ENCODE measurements at regions not wholly inside any gene's neighbourhood (a gene's known extent, or its start where the extent isn't known, plus 50 kb on each side); places are given as distances from the start of the nearest gene placed in this dataset.

GRCh38 chr6:133761706-133762105 is 127.2 kb upstream of the TCF21 start:
- TF ChIP-seq CTCF (conservative IDR thresholded peaks at IDR 0.05): no peak
- no peak for TF ChIP-seq ZFX (IDR thresholded peaks at IDR 0.05)
